ENCODE measurements at regions not wholly inside any gene's neighbourhood (a gene's known extent, or its start where the extent isn't known, plus 50 kb on each side); places are given as distances from the start of the nearest gene placed in this dataset.
"Not testable (repeated sequence)": the region's sequence is repeated elsewhere in the genome, so short reads cannot be mapped to it uniquely, and the experiment has no call there.

GRCh38 chr1:121003230-121003629 is 113.7 kb downstream of the PPIAL4A start:
- DNase-seq (ENCODE audit: low read depth in 2 of 2), result not testable (repeated sequence)

- not testable (repeated sequence) for DNase-seq (ENCODE audit: low read depth in 2 of 2)
Observed at GRCh38 chr1:121006826-121007225, 117.3 kb downstream of the PPIAL4A start.

- not testable (repeated sequence) for DNase-seq (ENCODE audit: low read depth in 2 of 2)
Observed at GRCh38 chr1:121007755-121008154, 118.2 kb downstream of the PPIAL4A start.

GRCh38 chr1:121008512-121009215 is 119.1 kb downstream of the PPIAL4A start:
- not testable (repeated sequence) for DNase-seq (ENCODE audit: low read depth in 2 of 2)

- peak; percentile 15 to 42 for DNase-seq (ENCODE audit: low read depth in 2 of 2)
Observed at GRCh38 chr1:121009216-121010057, 119.9 kb downstream of the PPIAL4A start.

- not testable (repeated sequence) for DNase-seq (ENCODE audit: low read depth in 2 of 2)
Observed at GRCh38 chr1:121010141-121010540, 120.6 kb downstream of the PPIAL4A start.

- DNase-seq (ENCODE audit: low read depth in 2 of 2), result not testable (repeated sequence)
Observed at GRCh38 chr1:121013181-121013580, 123.6 kb downstream of the PPIAL4A start.

- peak; percentile 25 to 30 for DNase-seq (ENCODE audit: low read depth in 2 of 2)
Observed at GRCh38 chr1:121016182-121017028, 126.8 kb downstream of the PPIAL4A start.

- not testable (repeated sequence) for DNase-seq (ENCODE audit: low read depth in 2 of 2)
Observed at GRCh38 chr1:121019715-121020349, 130.3 kb downstream of the PPIAL4A start.

GRCh38 chr1:121020350-121021236 is 131.0 kb downstream of the PPIAL4A start:
- DNase-seq (ENCODE audit: low read depth in 2 of 2), result peak in 1 of 2 donors; percentile 45

GRCh38 chr1:121021716-121022115 is 132.1 kb downstream of the PPIAL4A start:
- not testable (repeated sequence) for DNase-seq (ENCODE audit: low read depth in 2 of 2)

- not testable (repeated sequence) for DNase-seq (ENCODE audit: low read depth in 2 of 2)
Observed at GRCh38 chr1:121032878-121033494, 143.4 kb downstream of the PPIAL4A start.

GRCh38 chr1:121036792-121037191 is 147.2 kb downstream of the PPIAL4A start:
- DNase-seq (ENCODE audit: low read depth in 2 of 2), result not testable (repeated sequence)

- not testable (repeated sequence) for DNase-seq (ENCODE audit: low read depth in 2 of 2)
Observed at GRCh38 chr1:121040974-121041373, 143.2 kb downstream of the FAM72B start.

- not testable (repeated sequence) for DNase-seq (ENCODE audit: low read depth in 2 of 2)
Observed at GRCh38 chr1:121041497-121041896, 142.6 kb downstream of the FAM72B start.

GRCh38 chr1:121042882-121043281 is 141.3 kb downstream of the FAM72B start:
- DNase-seq (ENCODE audit: low read depth in 2 of 2), result not testable (repeated sequence)

GRCh38 chr1:121048293-121048752 is 135.8 kb downstream of the FAM72B start:
- DNase-seq (ENCODE audit: low read depth in 2 of 2), result peak in 1 of 2 donors; percentile 23

- not testable (repeated sequence) for DNase-seq (ENCODE audit: low read depth in 2 of 2)
Observed at GRCh38 chr1:121048769-121049443, 135.2 kb downstream of the FAM72B start.

GRCh38 chr1:121050097-121050496 is 134.0 kb downstream of the FAM72B start:
- not testable (repeated sequence) for DNase-seq (ENCODE audit: low read depth in 2 of 2)
